ENCODE measurements at regions not wholly inside any gene's neighbourhood (a gene's known extent, or its start where the extent isn't known, plus 50 kb on each side); places are given as distances from the start of the nearest gene placed in this dataset.

GRCh38 chr2:220991972-220992371, 580.1 kb downstream of the EPHA4 start:
- Histone ChIP-seq H3K27me3 (no peaks in the 10 kb centered on the region), H3K4me1 (no peaks in the 10 kb centered on the region), H3K4me3 (no peak overlapping the region), H3K27ac (no peak overlapping the region), H3K9me3 (no peaks in the 10 kb centered on the region), H3K36me3 (replicated peaks in 1 of 2; ENCODE audit: insufficient read depth in 1 of 2, low read depth in 2 of 2) (no peaks in the 10 kb centered on the region)
- ATAC-seq: no peak
- TF ChIP-seq CTCF (IDR thresholded peaks at IDR 0.05) (no peak), POLR2A (IDR thresholded peaks at IDR 0.05) (no peak)
- intact Hi-C loops (cut with DNase I): no loop called here
- no peak for DNase-seq

GRCh38 chr2:220994846-220995245, 577.3 kb downstream of the EPHA4 start:
- DNase-seq: no peak
- Histone ChIP-seq H3K27ac (no peak overlapping the region), H3K36me3 (replicated peaks in 1 of 2; ENCODE audit: insufficient read depth in 1 of 2, low read depth in 2 of 2) (no peaks in the 10 kb centered on the region), H3K9me3 (no peaks in the 10 kb centered on the region), H3K27me3 (no peaks in the 10 kb centered on the region), H3K4me3 (no peak overlapping the region), H3K4me1 (no peaks in the 10 kb centered on the region)
- intact Hi-C loops (cut with DNase I): no loop called here
- TF ChIP-seq POLR2A (IDR thresholded peaks at IDR 0.05) (no peak), CTCF (IDR thresholded peaks at IDR 0.05) (no peak)
- WGBS, 2 donors: 54 to 67% methylated on average over 3 of the region's 3 CpGs
- ATAC-seq: no peak

- ATAC-seq: no peak
- H3K4me1 ChIP-seq: no peaks in the 10 kb centered on the region
- H3K27me3 ChIP-seq: no peaks in the 10 kb centered on the region
- no peak overlapping the region for H3K27ac ChIP-seq
- H3K36me3 ChIP-seq (replicated peaks in 1 of 2; ENCODE audit: insufficient read depth in 1 of 2, low read depth in 2 of 2): no peaks in the 10 kb centered on the region
- no peak overlapping the region for H3K4me3 ChIP-seq
- no peak for DNase-seq
- intact Hi-C loops (cut with DNase I): no loop called here
- TF ChIP-seq POLR2A (IDR thresholded peaks at IDR 0.05): no peak
- no peak for TF ChIP-seq CTCF (IDR thresholded peaks at IDR 0.05)
- no peaks in the 10 kb centered on the region for H3K9me3 ChIP-seq
- 73 to 74% methylated on average over 2 of the region's 2 CpGs for WGBS, 2 donors
Measured at GRCh38 chr2:220995581-220995980, 576.5 kb downstream of the EPHA4 start.

- Histone ChIP-seq H3K36me3 (replicated peaks in 1 of 2; ENCODE audit: insufficient read depth in 1 of 2, low read depth in 2 of 2) (no peaks in the 10 kb centered on the region), H3K27ac (no peak overlapping the region), H3K4me3 (no peak overlapping the region), H3K27me3 (no peaks in the 10 kb centered on the region), H3K9me3 (no peaks in the 10 kb centered on the region), H3K4me1 (no peaks in the 10 kb centered on the region)
- intact Hi-C loops (cut with DNase I): no loop called here
- TF ChIP-seq POLR2A (IDR thresholded peaks at IDR 0.05): no peak
- TF ChIP-seq CTCF (IDR thresholded peaks at IDR 0.05): no peak
- DNase-seq: no peak
- WGBS, 2 donors: 26 to 38% methylated on average over 2 of the region's 2 CpGs
- ATAC-seq: no peak
Measured at GRCh38 chr2:220998156-220998555, 573.9 kb downstream of the EPHA4 start.

GRCh38 chr2:220999356-220999755, 572.7 kb downstream of the EPHA4 start:
- ATAC-seq: no peak
- Histone ChIP-seq H3K27me3 (no peaks in the 10 kb centered on the region), H3K4me1 (no peaks in the 10 kb centered on the region), H3K27ac (no peak overlapping the region), H3K36me3 (replicated peaks in 1 of 2; ENCODE audit: insufficient read depth in 1 of 2, low read depth in 2 of 2) (no peaks in the 10 kb centered on the region), H3K9me3 (no peaks in the 10 kb centered on the region), H3K4me3 (no peak overlapping the region)
- intact Hi-C loops (cut with DNase I): no loop called here
- WGBS, 2 donors: 50 to 68% methylated on average over 2 of the region's 2 CpGs
- TF ChIP-seq POLR2A (IDR thresholded peaks at IDR 0.05) (no peak), CTCF (IDR thresholded peaks at IDR 0.05) (no peak)
- DNase-seq: no peak

Data from body of pancreas (tissue), 4 donors.